ENCODE measurements at regions not wholly inside any gene's neighbourhood (a gene's known extent, or its start where the extent isn't known, plus 50 kb on each side); places are given as distances from the start of the nearest gene placed in this dataset.
"Not testable (repeated sequence)": the region's sequence is repeated elsewhere in the genome, so short reads cannot be mapped to it uniquely, and the experiment has no call there.

GRCh38 chr7:3138206-3138605, 94.5 kb upstream of the CARD11 start:
- no peak for DNase-seq (ENCODE audit: low spot score)

GRCh38 chr7:3138997-3139396, 95.3 kb upstream of the CARD11 start:
- no peak for DNase-seq (ENCODE audit: low spot score)

GRCh38 chr7:3140834-3141233, 97.2 kb upstream of the CARD11 start:
- no peak for DNase-seq (ENCODE audit: low spot score)

- DNase-seq (ENCODE audit: low spot score), result no peak
Observed at GRCh38 chr7:3141326-3141725, 97.7 kb upstream of the CARD11 start.

GRCh38 chr7:3143869-3144775, 100.5 kb upstream of the CARD11 start:
- no peak for DNase-seq (ENCODE audit: low spot score)

GRCh38 chr7:3144776-3145125, 101.1 kb upstream of the CARD11 start:
- not testable (repeated sequence) for DNase-seq (ENCODE audit: low spot score)

GRCh38 chr7:3146571-3147226, 103.0 kb upstream of the CARD11 start:
- no peak for DNase-seq (ENCODE audit: low spot score)

- DNase-seq (ENCODE audit: low spot score), result not testable (repeated sequence)
Observed at GRCh38 chr7:3148471-3148870, 104.8 kb upstream of the CARD11 start.

GRCh38 chr7:3149231-3149995, 105.7 kb upstream of the CARD11 start:
- no peak for DNase-seq (ENCODE audit: low spot score)

GRCh38 chr7:3150027-3150426, 106.4 kb upstream of the CARD11 start:
- no peak for DNase-seq (ENCODE audit: low spot score)

- no peak for DNase-seq (ENCODE audit: low spot score)
Observed at GRCh38 chr7:3151784-3152183, 108.1 kb upstream of the CARD11 start.

GRCh38 chr7:3152714-3153113, 109.0 kb upstream of the CARD11 start:
- no peak for DNase-seq (ENCODE audit: low spot score)

GRCh38 chr7:3153118-3153517, 109.5 kb upstream of the CARD11 start:
- DNase-seq (ENCODE audit: low spot score), result no peak

- DNase-seq (ENCODE audit: low spot score), result no peak
Observed at GRCh38 chr7:3154317-3154716, 110.7 kb upstream of the CARD11 start.

GRCh38 chr7:3154881-3155494, 111.3 kb upstream of the CARD11 start:
- DNase-seq (ENCODE audit: low spot score), result no peak

GRCh38 chr7:3156508-3156907, 112.8 kb upstream of the CARD11 start:
- DNase-seq (ENCODE audit: low spot score), result no peak

GRCh38 chr7:3157566-3158287, 114.1 kb upstream of the CARD11 start:
- no peak for DNase-seq (ENCODE audit: low spot score)

GRCh38 chr7:3158341-3158760, 114.7 kb upstream of the CARD11 start:
- no peak for DNase-seq (ENCODE audit: low spot score)

GRCh38 chr7:3159039-3159438, 115.4 kb upstream of the CARD11 start:
- DNase-seq (ENCODE audit: low spot score), result no peak

GRCh38 chr7:3159445-3159844, 115.8 kb upstream of the CARD11 start:
- DNase-seq (ENCODE audit: low spot score), result no peak

- not testable (repeated sequence) for DNase-seq (ENCODE audit: low spot score)
Observed at GRCh38 chr7:3159926-3160325, 116.3 kb upstream of the CARD11 start.

GRCh38 chr7:3162289-3162688, 118.6 kb upstream of the CARD11 start:
- no peak for DNase-seq (ENCODE audit: low spot score)
